NCI-H2196 (cell line): ENCODE measurements at regions not wholly inside any gene's neighbourhood (a gene's known extent, or its start where the extent isn't known, plus 50 kb on each side); places are given as distances from the start of the nearest gene placed in this dataset.
"Not testable (repeated sequence)": the region's sequence is repeated elsewhere in the genome, so short reads cannot be mapped to it uniquely, and the experiment has no call there.

ENCODE experiments used
- DNase-seq: peaks from one replicate; lab custom pipeline; 2025; ENCODE audit not compliant: unreplicated experiment; lab: John Stamatoyannopoulos, UW

GRCh38 chr2:122530814-122531213, 775.4 kb downstream of the TSN start:
- no peak for DNase-seq

GRCh38 chr2:122531290-122532071, 776.0 kb downstream of the TSN start:
- DNase-seq, result no peak

- DNase-seq, result no peak
Measured at GRCh38 chr2:122532072-122532344, 776.6 kb downstream of the TSN start.

- no peak for DNase-seq
Measured at GRCh38 chr2:122532481-122532880, 777.0 kb downstream of the TSN start.

GRCh38 chr2:122535960-122536505, 780.6 kb downstream of the TSN start:
- no peak for DNase-seq

- no peak for DNase-seq
Measured at GRCh38 chr2:122539311-122539710, 783.9 kb downstream of the TSN start.

GRCh38 chr2:122539920-122540319, 784.5 kb downstream of the TSN start:
- no peak for DNase-seq

GRCh38 chr2:122542236-122542635, 786.8 kb downstream of the TSN start:
- DNase-seq, result no peak

GRCh38 chr2:122542646-122543045, 787.2 kb downstream of the TSN start:
- DNase-seq, result no peak

- no peak for DNase-seq
Measured at GRCh38 chr2:122543815-122544214, 788.4 kb downstream of the TSN start.

GRCh38 chr2:122545821-122546220, 790.4 kb downstream of the TSN start:
- no peak for DNase-seq

- no peak for DNase-seq
Measured at GRCh38 chr2:122562775-122563174, 807.3 kb downstream of the TSN start.

- DNase-seq, result no peak
Measured at GRCh38 chr2:122563781-122564180, 808.3 kb downstream of the TSN start.

GRCh38 chr2:122564843-122565242, 809.4 kb downstream of the TSN start:
- DNase-seq, result no peak

GRCh38 chr2:122565364-122565763, 809.9 kb downstream of the TSN start:
- DNase-seq, result no peak

GRCh38 chr2:122570641-122571040, 815.2 kb downstream of the TSN start:
- no peak for DNase-seq

GRCh38 chr2:122571471-122571870, 816.0 kb downstream of the TSN start:
- not testable (repeated sequence) for DNase-seq

GRCh38 chr2:122575076-122575475, 819.6 kb downstream of the TSN start:
- no peak for DNase-seq

GRCh38 chr2:122583159-122583917, 827.9 kb downstream of the TSN start:
- no peak for DNase-seq

GRCh38 chr2:122590524-122590923, 835.1 kb downstream of the TSN start:
- no peak for DNase-seq

GRCh38 chr2:122595065-122595464, 839.6 kb downstream of the TSN start:
- no peak for DNase-seq

GRCh38 chr2:122596598-122596997, 841.1 kb downstream of the TSN start:
- no peak for DNase-seq
